ENCODE measurements at regions not wholly inside any gene's neighbourhood (a gene's known extent, or its start where the extent isn't known, plus 50 kb on each side); places are given as distances from the start of the nearest gene placed in this dataset.
"Not testable (repeated sequence)": the region's sequence is repeated elsewhere in the genome, so short reads cannot be mapped to it uniquely, and the experiment has no call there.

GRCh38 chr1:221987860-221988520 lies 246.1 kb upstream of the DUSP10 start:
- peak in 1 of 2 experiments; percentile 45 for DNase-seq (ENCODE audit: low read depth in 1 of 2, low spot score in 2 of 2)
- H3K27me3 ChIP-seq (replicated peaks) = no peaks in the 10 kb centered on the region
- H3K4me1 ChIP-seq (replicated peaks) = peaks cover 24% of the 10 kb centered on the region
- H3K4me3 ChIP-seq = no peak overlapping the region
- no peaks in the 10 kb centered on the region for H3K36me3 ChIP-seq
- H3K9me3 ChIP-seq (replicated peaks) = no peaks in the 10 kb centered on the region
- H3K27ac ChIP-seq = peak overlapping the region; percentile 31; the same call in 1 of the 2 replicates

DNA sequence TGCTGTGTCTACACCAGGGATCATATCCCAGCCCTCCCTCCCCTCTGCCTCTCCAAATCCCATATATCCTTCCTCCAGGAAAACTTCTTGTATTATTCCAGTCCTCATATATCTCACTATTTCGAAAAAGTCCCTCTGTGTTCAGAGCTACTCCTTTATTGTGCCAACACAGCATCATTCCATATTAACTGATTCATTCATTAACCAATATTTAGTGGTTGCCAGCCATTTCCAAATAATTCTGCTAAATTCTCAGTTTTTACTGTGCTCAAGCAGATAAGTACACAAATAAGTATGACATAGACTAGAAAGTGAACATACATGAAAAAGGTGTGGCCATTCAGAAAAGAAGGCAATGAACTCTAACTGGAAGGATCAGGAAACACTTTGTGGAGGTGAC lies 241.6 kb upstream of the DUSP10 start:
- Histone ChIP-seq H3K9me3 (replicated peaks) (no peaks in the 10 kb centered on the region), H3K27me3 (replicated peaks) (no peaks in the 10 kb centered on the region)
- DNase-seq (ENCODE audit: low read depth in 1 of 2, low spot score in 2 of 2) = no peak

GRCh38 chr1:221981461-221981860 lies 239.6 kb upstream of the DUSP10 start:
- Histone ChIP-seq H3K36me3 (no peaks in the 10 kb centered on the region), H3K27ac (no peak overlapping the region), H3K4me1 (replicated peaks) (no peaks in the 10 kb centered on the region), H3K9me3 (replicated peaks) (no peaks in the 10 kb centered on the region), H3K27me3 (replicated peaks) (no peaks in the 10 kb centered on the region), H3K4me3 (no peak overlapping the region)
- DNase-seq (ENCODE audit: low read depth in 1 of 2, low spot score in 2 of 2) = no peak

More for the DNA sequence above, 241.6 kb upstream of the DUSP10 start:
- Histone ChIP-seq H3K27ac (no peak overlapping the region), H3K36me3 (no peaks in the 10 kb centered on the region), H3K4me3 (no peak overlapping the region), H3K4me1 (replicated peaks) (peaks cover 11% of the 10 kb centered on the region)

DNA sequence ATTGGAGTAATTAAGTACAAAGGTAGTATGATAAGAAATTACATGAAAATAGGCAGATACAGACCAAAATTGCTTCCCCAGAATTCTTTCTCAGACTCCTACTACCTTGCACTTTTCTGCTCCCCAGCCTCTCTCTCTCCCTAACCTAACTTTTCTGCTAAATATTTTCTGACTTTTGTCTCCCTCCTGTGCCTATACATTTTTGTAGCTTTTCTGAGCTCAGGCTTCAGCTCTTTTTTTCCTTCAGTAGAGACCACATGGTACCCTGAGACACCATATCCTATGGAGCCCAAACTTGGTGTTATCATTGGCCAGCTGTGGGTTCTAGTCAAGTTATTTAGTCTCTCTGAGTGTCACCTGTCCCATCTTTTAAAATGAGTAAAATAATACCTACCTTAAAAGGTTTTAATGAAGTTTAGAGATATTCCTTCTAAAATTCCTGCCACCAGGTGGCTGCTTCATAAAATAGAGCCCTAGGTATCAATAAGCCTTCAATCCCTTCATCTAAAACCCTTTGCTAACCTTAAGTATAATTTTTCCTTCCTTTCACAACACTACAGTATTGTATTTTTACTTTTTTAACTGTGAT lies 237.6 kb upstream of the DUSP10 start:
- H3K4me3 ChIP-seq = no peak overlapping the region
- no peaks in the 10 kb centered on the region for H3K36me3 ChIP-seq
- H3K4me1 ChIP-seq (replicated peaks) = no peaks in the 10 kb centered on the region
- no peaks in the 10 kb centered on the region for H3K9me3 ChIP-seq (replicated peaks)
- H3K27ac ChIP-seq = no peak overlapping the region
- no peaks in the 10 kb centered on the region for H3K27me3 ChIP-seq (replicated peaks)
- DNase-seq (ENCODE audit: low read depth in 1 of 2, low spot score in 2 of 2) = no peak

- not testable (repeated sequence) for H3K27ac ChIP-seq; H3K9me3 ChIP-seq (replicated peaks); H3K36me3 ChIP-seq; DNase-seq (ENCODE audit: low read depth in 1 of 2, low spot score in 2 of 2); H3K4me3 ChIP-seq; H3K4me1 ChIP-seq (replicated peaks); H3K27me3 ChIP-seq (replicated peaks)
Measured at GRCh38 chr1:221978631-221979334, 236.9 kb upstream of the DUSP10 start.

- H3K27ac ChIP-seq; H3K4me3 ChIP-seq; DNase-seq (ENCODE audit: low read depth in 1 of 2, low spot score in 2 of 2); H3K4me1 ChIP-seq (replicated peaks); H3K9me3 ChIP-seq (replicated peaks); H3K36me3 ChIP-seq; H3K27me3 ChIP-seq (replicated peaks): not testable (repeated sequence)
Measured at GRCh38 chr1:221973787-221974186, 231.9 kb upstream of the DUSP10 start.

- no peak for DNase-seq (ENCODE audit: low read depth in 1 of 2, low spot score in 2 of 2)
- Histone ChIP-seq H3K36me3 (no peaks in the 10 kb centered on the region), H3K9me3 (replicated peaks) (no peaks in the 10 kb centered on the region), H3K27me3 (replicated peaks) (no peaks in the 10 kb centered on the region), H3K4me3 (no peak overlapping the region), H3K27ac (no peak overlapping the region), H3K4me1 (replicated peaks) (no peaks in the 10 kb centered on the region)
Measured at GRCh38 chr1:221972276-221973235, 230.7 kb upstream of the DUSP10 start.

- not testable (repeated sequence) for H3K27ac ChIP-seq; H3K27me3 ChIP-seq (replicated peaks); H3K9me3 ChIP-seq (replicated peaks); H3K36me3 ChIP-seq; H3K4me3 ChIP-seq; DNase-seq (ENCODE audit: low read depth in 1 of 2, low spot score in 2 of 2); H3K4me1 ChIP-seq (replicated peaks)
Measured at GRCh38 chr1:221971035-221971434, 229.1 kb upstream of the DUSP10 start.

DNA sequence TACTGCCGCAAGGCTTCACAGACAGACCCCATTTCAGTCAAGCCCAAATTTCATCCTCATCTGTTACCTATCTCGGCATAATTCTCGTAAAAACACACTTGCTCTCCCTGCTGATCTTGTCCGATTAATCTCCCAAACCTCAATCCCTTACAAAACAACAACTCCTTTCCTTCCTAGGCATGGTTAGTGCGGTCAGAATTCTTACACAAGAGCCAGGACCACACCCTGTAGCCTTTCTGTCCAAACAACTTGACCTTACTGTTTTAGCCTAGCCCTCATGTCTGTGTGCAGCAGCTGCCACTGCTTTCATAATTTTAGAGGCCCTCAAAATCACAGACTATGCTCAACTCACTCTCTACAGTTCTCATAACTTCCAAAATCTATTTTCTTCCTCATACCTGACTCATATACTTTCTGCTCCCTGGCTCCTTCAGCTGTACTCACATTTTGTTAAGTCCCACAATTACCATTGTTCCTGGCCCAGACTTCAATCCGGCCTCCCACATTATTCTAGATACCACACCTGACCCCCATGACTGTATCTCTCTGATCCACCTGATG lies 227.5 kb upstream of the DUSP10 start:
- not testable (repeated sequence) for H3K4me3 ChIP-seq; H3K27ac ChIP-seq; H3K4me1 ChIP-seq (replicated peaks); H3K36me3 ChIP-seq; H3K9me3 ChIP-seq (replicated peaks); DNase-seq (ENCODE audit: low read depth in 1 of 2, low spot score in 2 of 2); H3K27me3 ChIP-seq (replicated peaks)

GRCh38 chr1:221967538-221967937 lies 225.6 kb upstream of the DUSP10 start:
- not testable (repeated sequence) for H3K9me3 ChIP-seq (replicated peaks); H3K4me3 ChIP-seq; H3K27ac ChIP-seq; H3K27me3 ChIP-seq (replicated peaks); H3K36me3 ChIP-seq; DNase-seq (ENCODE audit: low read depth in 1 of 2, low spot score in 2 of 2); H3K4me1 ChIP-seq (replicated peaks)

DNA sequence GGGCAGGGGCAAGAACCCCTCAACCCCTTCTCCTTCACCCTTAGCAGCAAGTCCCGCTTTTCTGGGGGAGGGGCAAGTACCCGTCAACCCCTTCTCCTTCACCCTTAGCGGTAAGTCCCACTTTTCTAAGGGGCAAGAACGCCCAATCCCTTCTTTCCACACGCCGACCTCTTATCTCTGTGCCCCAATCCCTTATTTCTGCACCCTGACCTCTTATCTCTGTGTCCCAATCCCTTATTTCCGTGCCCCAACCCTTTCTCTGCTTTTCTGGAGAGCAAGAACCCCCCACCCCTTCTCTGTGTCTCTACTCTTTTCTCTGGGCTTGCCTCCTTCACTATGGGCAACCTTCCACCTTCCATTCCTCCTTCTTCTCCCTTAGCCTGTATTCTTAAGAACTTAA lies 225.0 kb upstream of the DUSP10 start:
- H3K9me3 ChIP-seq (replicated peaks); H3K36me3 ChIP-seq; H3K4me1 ChIP-seq (replicated peaks); H3K27ac ChIP-seq; H3K27me3 ChIP-seq (replicated peaks); H3K4me3 ChIP-seq; DNase-seq (ENCODE audit: low read depth in 1 of 2, low spot score in 2 of 2): not testable (repeated sequence)

- peaks cover 19% of the 10 kb centered on the region for H3K4me1 ChIP-seq (replicated peaks)
- DNase-seq (ENCODE audit: low read depth in 1 of 2, low spot score in 2 of 2); H3K4me3 ChIP-seq; H3K27me3 ChIP-seq (replicated peaks); H3K36me3 ChIP-seq; H3K9me3 ChIP-seq (replicated peaks); H3K27ac ChIP-seq: not testable (repeated sequence)
Measured at GRCh38 chr1:221965891-221966290, 224.0 kb upstream of the DUSP10 start.

- Histone ChIP-seq H3K36me3 (no peaks in the 10 kb centered on the region), H3K4me1 (replicated peaks) (peaks cover 25% of the 10 kb centered on the region), H3K9me3 (replicated peaks) (no peaks in the 10 kb centered on the region), H3K27me3 (replicated peaks) (0 out of 2 replicates have a peak, but pooled peaks cover 2% of the 10 kb centered on the region), H3K27ac (no peak overlapping the region), H3K4me3 (no peak overlapping the region)
- DNase-seq (ENCODE audit: low read depth in 1 of 2, low spot score in 2 of 2) = no peak
Measured at GRCh38 chr1:221965252-221965651, 223.4 kb upstream of the DUSP10 start.
